NCI-H1105 (cell line): ENCODE measurements at regions not wholly inside any gene's neighbourhood (a gene's known extent, or its start where the extent isn't known, plus 50 kb on each side); places are given as distances from the start of the nearest gene placed in this dataset.
"Not testable (repeated sequence)": the region's sequence is repeated elsewhere in the genome, so short reads cannot be mapped to it uniquely, and the experiment has no call there.

Source experiments
- DNase-seq: peaks from one replicate; lab custom pipeline; 2025; lab: John Stamatoyannopoulos, UW

- peak; percentile 78 for DNase-seq
Observed at GRCh38 chr7:17094963-17095574, 203.4 kb upstream of the AHR start.

- no peak for DNase-seq
Observed at GRCh38 chr7:17095931-17096330, 202.5 kb upstream of the AHR start.

GRCh38 chr7:17097668-17098297 lies 200.7 kb upstream of the AHR start:
- no peak for DNase-seq

- no peak for DNase-seq
Observed at GRCh38 chr7:17098515-17098914, 199.9 kb upstream of the AHR start.

- DNase-seq, result no peak
Observed at GRCh38 chr7:17099083-17099973, 199.1 kb upstream of the AHR start.

GRCh38 chr7:17099974-17100509 lies 198.4 kb upstream of the AHR start:
- DNase-seq, result not testable (repeated sequence)

GRCh38 chr7:17101207-17101696 lies 197.2 kb upstream of the AHR start:
- no peak for DNase-seq

- no peak for DNase-seq
Observed at GRCh38 chr7:17103170-17103569, 195.3 kb upstream of the AHR start.

GRCh38 chr7:17103984-17104383 lies 194.5 kb upstream of the AHR start:
- DNase-seq, result no peak

GRCh38 chr7:17104419-17104818 lies 194.0 kb upstream of the AHR start:
- DNase-seq, result no peak

GRCh38 chr7:17105701-17106100 lies 192.8 kb upstream of the AHR start:
- DNase-seq, result no peak

- no peak for DNase-seq
Observed at GRCh38 chr7:17108049-17108584, 190.3 kb upstream of the AHR start.

GRCh38 chr7:17109020-17109419 lies 189.4 kb upstream of the AHR start:
- DNase-seq, result no peak

GRCh38 chr7:17113770-17114169 lies 184.7 kb upstream of the AHR start:
- not testable (repeated sequence) for DNase-seq

GRCh38 chr7:17118412-17118811 lies 180.0 kb upstream of the AHR start:
- DNase-seq, result no peak

GRCh38 chr7:17120756-17121155 lies 177.7 kb upstream of the AHR start:
- DNase-seq, result no peak

GRCh38 chr7:17121671-17122070 lies 176.8 kb upstream of the AHR start:
- DNase-seq, result no peak

GRCh38 chr7:17123020-17123419 lies 175.4 kb upstream of the AHR start:
- no peak for DNase-seq

GRCh38 chr7:17126413-17127268 lies 171.8 kb upstream of the AHR start:
- DNase-seq, result no peak

- no peak for DNase-seq
Observed at GRCh38 chr7:17129218-17129617, 169.2 kb upstream of the AHR start.
